Upper lobe of left lung (tissue), 4 donors: ENCODE measurements at regions not wholly inside any gene's neighbourhood (a gene's known extent, or its start where the extent isn't known, plus 50 kb on each side); places are given as distances from the start of the nearest gene placed in this dataset.

ENCODE experiments used
- EP300 ChIP-seq, 4 donors: sonication (generic); formaldehyde crosslinking; IDR thresholded peaks; one replicate each; pipeline ENCODE4 v1.5.1; 2017; ENCODE audit warnings: antibody characterized with exemption in 4 of 4, control low read depth in 2 of 4
- POLR2A ChIP-seq, 4 donors: fragments of 450-650 bp; IDR thresholded peaks; one replicate each; pipeline ENCODE4 v1.5.1; 2016 to 2017; ENCODE audit warnings: antibody characterized with exemption in 4 of 4, mild to moderate bottlenecking in 2 of 4
- POLR2AphosphoS5 ChIP-seq, 2 donors: sonication (generic); formaldehyde crosslinking; IDR thresholded peaks; one replicate each; pipeline ENCODE4 v1.5.1; 2017; ENCODE audit warnings: antibody characterized with exemption in 2 of 2
- TF ChIP-seq, protein P1 (sequence below), 6 experiments: fragments of 450-650 bp in 4 of 6; fragments of 200-600 bp in 2 of 6; sonication (generic) in 2 of 6; IDR thresholded peaks; one replicate each; pipeline ENCODE4 v1.5.1; 2016 to 2019; ENCODE audit warnings: antibody characterized with exemption in 6 of 6

DNA sequence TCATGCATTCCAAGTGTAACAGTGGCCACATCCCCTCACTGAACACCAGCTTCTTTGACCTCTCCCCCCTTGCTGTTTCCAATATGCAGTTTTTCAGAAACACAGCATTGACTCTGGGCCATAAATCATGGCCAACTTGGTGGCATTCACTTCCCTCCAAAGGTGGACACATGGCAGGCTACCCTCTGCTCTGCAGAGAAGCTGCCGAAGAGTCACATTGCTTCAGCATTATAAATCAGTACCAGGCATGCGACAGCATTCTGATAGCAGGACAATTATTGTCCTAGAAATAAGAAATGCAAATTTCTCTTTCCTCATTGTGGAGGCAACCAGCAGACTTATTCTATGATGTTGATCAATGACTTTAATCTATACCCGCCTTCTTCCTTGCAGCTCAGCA lies 475.4 kb upstream of the GHITM start:
- TF ChIP-seq, protein P1, sequence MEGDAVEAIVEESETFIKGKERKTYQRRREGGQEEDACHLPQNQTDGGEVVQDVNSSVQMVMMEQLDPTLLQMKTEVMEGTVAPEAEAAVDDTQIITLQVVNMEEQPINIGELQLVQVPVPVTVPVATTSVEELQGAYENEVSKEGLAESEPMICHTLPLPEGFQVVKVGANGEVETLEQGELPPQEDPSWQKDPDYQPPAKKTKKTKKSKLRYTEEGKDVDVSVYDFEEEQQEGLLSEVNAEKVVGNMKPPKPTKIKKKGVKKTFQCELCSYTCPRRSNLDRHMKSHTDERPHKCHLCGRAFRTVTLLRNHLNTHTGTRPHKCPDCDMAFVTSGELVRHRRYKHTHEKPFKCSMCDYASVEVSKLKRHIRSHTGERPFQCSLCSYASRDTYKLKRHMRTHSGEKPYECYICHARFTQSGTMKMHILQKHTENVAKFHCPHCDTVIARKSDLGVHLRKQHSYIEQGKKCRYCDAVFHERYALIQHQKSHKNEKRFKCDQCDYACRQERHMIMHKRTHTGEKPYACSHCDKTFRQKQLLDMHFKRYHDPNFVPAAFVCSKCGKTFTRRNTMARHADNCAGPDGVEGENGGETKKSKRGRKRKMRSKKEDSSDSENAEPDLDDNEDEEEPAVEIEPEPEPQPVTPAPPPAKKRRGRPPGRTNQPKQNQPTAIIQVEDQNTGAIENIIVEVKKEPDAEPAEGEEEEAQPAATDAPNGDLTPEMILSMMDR (IDR thresholded peaks at IDR 0.05), result no peak
- TF ChIP-seq EP300 (IDR thresholded peaks at IDR 0.05) (no peak), POLR2A (IDR thresholded peaks at IDR 0.05) (no peak), POLR2AphosphoS5 (IDR thresholded peaks at IDR 0.05) (no peak)
